ENCODE measurements at regions not wholly inside any gene's neighbourhood (a gene's known extent, or its start where the extent isn't known, plus 50 kb on each side); places are given as distances from the start of the nearest gene placed in this dataset.
"Not testable (repeated sequence)": the region's sequence is repeated elsewhere in the genome, so short reads cannot be mapped to it uniquely, and the experiment has no call there.

- H3K27me3 ChIP-seq (ENCODE audit: insufficient read depth, low read length, poor library complexity): peaks cover 2% of the 10 kb centered on the region
- TF ChIP-seq EZH2 (IDR thresholded peaks at IDR 0.05; ENCODE audit: borderline replicate concordance, low read depth, low read length, severe bottlenecking) (no peak), CTCF (IDR thresholded peaks at IDR 0.05; ENCODE audit: borderline replicate concordance, extremely low read depth, low read length, poor library complexity, severe bottlenecking) (no peak)
- no peak for DNase-seq
- no peak overlapping the region for H3K4me3 ChIP-seq (ENCODE audit: low read depth in 1 of 2, low read length in 2 of 2)
- H3K9ac ChIP-seq (ENCODE audit: low read depth, low read length): no peak overlapping the region
- no peaks in the 10 kb centered on the region for H3K9me3 ChIP-seq (ENCODE audit: insufficient read depth, low read length, severe bottlenecking)
- no peak overlapping the region for H2AFZ ChIP-seq (ENCODE audit: low read depth, low read length)
- no peak for ATAC-seq (ENCODE audit: insufficient read depth, low read depth)
- no peaks in the 10 kb centered on the region for H3K36me3 ChIP-seq (ENCODE audit: insufficient read depth, low read length)
- H4K20me1 ChIP-seq (ENCODE audit: insufficient read depth, low read length): 0 out of 2 replicates have a peak, but pooled peaks cover 5% of the 10 kb centered on the region
- no peak overlapping the region for H3K4me2 ChIP-seq (ENCODE audit: insufficient read depth, low read length)
- no peaks in the 10 kb centered on the region for H3K4me1 ChIP-seq (ENCODE audit: insufficient read depth, low read length)
- no peaks in the 10 kb centered on the region for H3K79me2 ChIP-seq (ENCODE audit: insufficient read depth, low read length)
- H3K27ac ChIP-seq (ENCODE audit: low read length): no peak overlapping the region
These were observed 104.4 kb downstream of the MICALL2 start for GRCh38 chr7:1354661-1355567.

GRCh38 chr7:1355568-1356340 lies 103.5 kb downstream of the MICALL2 start:
- H3K27ac ChIP-seq (ENCODE audit: low read length): no peak overlapping the region
- DNase-seq (no peak), ATAC-seq (ENCODE audit: insufficient read depth, low read depth) (no peak)
- 0 out of 2 replicates have a peak, but pooled peaks cover 5% of the 10 kb centered on the region for H4K20me1 ChIP-seq (ENCODE audit: insufficient read depth, low read length)
- H3K79me2 ChIP-seq (ENCODE audit: insufficient read depth, low read length): no peaks in the 10 kb centered on the region
- H3K4me1 ChIP-seq (ENCODE audit: insufficient read depth, low read length): no peaks in the 10 kb centered on the region
- TF ChIP-seq EZH2 (IDR thresholded peaks at IDR 0.05; ENCODE audit: borderline replicate concordance, low read depth, low read length, severe bottlenecking) (no peak), CTCF (IDR thresholded peaks at IDR 0.05; ENCODE audit: borderline replicate concordance, extremely low read depth, low read length, poor library complexity, severe bottlenecking) (no peak)
- H2AFZ ChIP-seq (ENCODE audit: low read depth, low read length): no peak overlapping the region
- H3K36me3 ChIP-seq (ENCODE audit: insufficient read depth, low read length): no peaks in the 10 kb centered on the region
- H3K4me3 ChIP-seq (ENCODE audit: low read depth in 1 of 2, low read length in 2 of 2): no peak overlapping the region
- H3K9me3 ChIP-seq (ENCODE audit: insufficient read depth, low read length, severe bottlenecking): no peaks in the 10 kb centered on the region
- H3K27me3 ChIP-seq (ENCODE audit: insufficient read depth, low read length, poor library complexity): peaks cover 2% of the 10 kb centered on the region
- no peak overlapping the region for H3K4me2 ChIP-seq (ENCODE audit: insufficient read depth, low read length)
- no peak overlapping the region for H3K9ac ChIP-seq (ENCODE audit: low read depth, low read length)

DNA sequence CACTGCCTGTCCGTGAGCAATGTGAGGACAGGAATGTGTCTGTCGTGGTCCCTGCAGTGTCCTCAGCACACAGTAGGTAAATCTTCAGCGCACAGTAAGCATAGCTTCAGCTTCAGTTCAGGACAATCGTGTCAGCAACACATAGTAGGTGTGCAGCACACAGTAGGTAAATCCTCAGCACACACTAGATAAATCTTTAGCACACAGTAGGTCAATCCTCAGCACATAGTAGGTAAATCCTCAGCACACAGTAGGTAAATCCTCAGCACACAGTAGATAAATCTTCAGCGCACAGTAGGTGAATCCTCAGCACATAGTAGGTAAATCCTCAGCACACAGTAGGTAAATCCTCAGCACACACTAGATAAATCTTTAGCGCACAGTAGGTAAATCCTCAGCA lies 102.4 kb downstream of the MICALL2 start:
- not testable (repeated sequence) for H3K9me3 ChIP-seq (ENCODE audit: insufficient read depth, low read length, severe bottlenecking); H3K4me2 ChIP-seq (ENCODE audit: insufficient read depth, low read length); H3K4me1 ChIP-seq (ENCODE audit: insufficient read depth, low read length); H3K27me3 ChIP-seq (ENCODE audit: insufficient read depth, low read length, poor library complexity); DNase-seq; H3K79me2 ChIP-seq (ENCODE audit: insufficient read depth, low read length); H3K9ac ChIP-seq (ENCODE audit: low read depth, low read length); H4K20me1 ChIP-seq (ENCODE audit: insufficient read depth, low read length); H2AFZ ChIP-seq (ENCODE audit: low read depth, low read length); H3K27ac ChIP-seq (ENCODE audit: low read length); H3K36me3 ChIP-seq (ENCODE audit: insufficient read depth, low read length); H3K4me3 ChIP-seq (ENCODE audit: low read depth in 1 of 2, low read length in 2 of 2); ATAC-seq (ENCODE audit: insufficient read depth, low read depth)

- not testable (repeated sequence) for ATAC-seq (ENCODE audit: insufficient read depth, low read depth); H2AFZ ChIP-seq (ENCODE audit: low read depth, low read length); H3K9me3 ChIP-seq (ENCODE audit: insufficient read depth, low read length, severe bottlenecking); H3K9ac ChIP-seq (ENCODE audit: low read depth, low read length); H3K79me2 ChIP-seq (ENCODE audit: insufficient read depth, low read length); DNase-seq; H3K4me2 ChIP-seq (ENCODE audit: insufficient read depth, low read length); H3K4me3 ChIP-seq (ENCODE audit: low read depth in 1 of 2, low read length in 2 of 2); H4K20me1 ChIP-seq (ENCODE audit: insufficient read depth, low read length); H3K4me1 ChIP-seq (ENCODE audit: insufficient read depth, low read length); H3K27ac ChIP-seq (ENCODE audit: low read length); H3K36me3 ChIP-seq (ENCODE audit: insufficient read depth, low read length); H3K27me3 ChIP-seq (ENCODE audit: insufficient read depth, low read length, poor library complexity)
These were observed 102.0 kb downstream of the MICALL2 start for GRCh38 chr7:1357260-1357600.

Measured in DND-41 (cell line).